ENCODE measurements at regions not wholly inside any gene's neighbourhood (a gene's known extent, or its start where the extent isn't known, plus 50 kb on each side); places are given as distances from the start of the nearest gene placed in this dataset.

GRCh38 chr14:37864861-37865718 is 269.7 kb downstream of the TTC6 start (continued):
- TF ChIP-seq ZNF609 (CRISPR knock-in tag; IDR thresholded peaks at IDR 0.05; ENCODE audit: borderline replicate concordance) (peak; percentile 99), POLR2AphosphoS2 (IDR thresholded peaks at IDR 0.05; ENCODE audit: low read depth, low read length) (no peak), ATF5 (CRISPR knock-in tag; IDR thresholded peaks at IDR 0.05; ENCODE audit: low read depth) (no peak), LBX2 (CRISPR knock-in tag; IDR thresholded peaks at IDR 0.05; ENCODE audit: borderline replicate concordance) (no peak), PLSCR1 (CRISPR knock-in tag; IDR thresholded peaks at IDR 0.05; ENCODE audit: borderline replicate concordance) (no peak), ETV6 (CRISPR knock-in tag; conservative IDR thresholded peaks at IDR 0.05) (peak; percentile 82), ZNF337 (CRISPR knock-in tag; IDR thresholded peaks at IDR 0.05; ENCODE audit: borderline replicate concordance, low read depth) (no peak), ATF7-NPFF (CRISPR knock-in tag; IDR thresholded peaks at IDR 0.05; ENCODE audit: low read depth) (no peak), REPIN1 (CRISPR knock-in tag; IDR thresholded peaks at IDR 0.05; ENCODE audit: borderline replicate concordance, low read depth) (peak; percentile 100), ZMYM4 (CRISPR knock-in tag; IDR thresholded peaks at IDR 0.05) (peak; percentile 99), PAF1 (CRISPR knock-in tag; IDR thresholded peaks at IDR 0.05) (peak; percentile 67; the same call in 1 of the 2 replicates), ZNF782 (CRISPR knock-in tag; IDR thresholded peaks at IDR 0.05; ENCODE audit: borderline replicate concordance) (peak; percentile 61; the same call in 1 of the 2 replicates), ZBTB43 (CRISPR knock-in tag; conservative IDR thresholded peaks at IDR 0.05) (peak; percentile 93), ZNF101 (CRISPR knock-in tag; IDR thresholded peaks at IDR 0.05; ENCODE audit: borderline replicate concordance, low read depth) (0 out of 2 replicates have a peak, but pooled peaks have one; percentile 57), MBD4 (IDR thresholded peaks at IDR 0.05; ENCODE audit: borderline replicate concordance, low read length) (peak; percentile 99), CC2D1A (CRISPR knock-in tag; IDR thresholded peaks at IDR 0.05) (0 out of 2 replicates have a peak, but pooled peaks have one; percentile 78), TAF15 (IDR thresholded peaks at IDR 0.05; ENCODE audit: low read depth, low read length, poor library complexity, severe bottlenecking) (no peak), ZNF619 (CRISPR knock-in tag; IDR thresholded peaks at IDR 0.05) (peak; percentile 99; the same call in 1 of the 2 replicates), KDM5A (IDR thresholded peaks at IDR 0.05; ENCODE audit: borderline replicate concordance, low read length) (peak; percentile 70; the same call in 1 of the 2 replicates), ZNF761 (CRISPR knock-in tag; conservative IDR thresholded peaks at IDR 0.05) (peak; percentile 93; the same call in 1 of the 2 replicates)
